Kidney epithelial cell (primary cell): ENCODE measurements at regions not wholly inside any gene's neighbourhood (a gene's known extent, or its start where the extent isn't known, plus 50 kb on each side); places are given as distances from the start of the nearest gene placed in this dataset.

Experiments
- DNase-seq: peaks from one replicate; pipeline ENCODE4 v3.0.0-alpha.2; 2010; ENCODE audit warnings: low read depth
- H3K27me3 ChIP-seq: 2 replicates; pipeline ENCODE4 v1.6.0; 2011; ENCODE audit warnings: low read length; ENCODE audit not compliant: control insufficient read depth, insufficient read depth
- H3K36me3 ChIP-seq: 2 replicates; pipeline ENCODE4 v1.5.1; 2011; ENCODE audit warnings: low read length; ENCODE audit not compliant: control insufficient read depth, insufficient read depth
- H3K4me3 ChIP-seq: 2 replicates; pipeline ENCODE4 v1.5.1; 2011; ENCODE audit warnings: low read depth, mild to moderate bottlenecking, control low read depth, low read length
- CTCF ChIP-seq: IDR thresholded peaks from 2 replicates; pipeline ENCODE4 v1.5.1; 2011; ENCODE audit warnings: mild to moderate bottlenecking, moderate library complexity, low read length, control low read depth, inconsistent platforms; ENCODE audit not compliant: insufficient read depth, poor library complexity, severe bottlenecking

- no peaks in the 10 kb centered on the region for H3K36me3 ChIP-seq
- no peak for TF ChIP-seq CTCF
- no peak overlapping the region for H3K4me3 ChIP-seq
- H3K27me3 ChIP-seq, result no peaks in the 10 kb centered on the region
- no peak for DNase-seq
These were observed 81.9 kb upstream of the GREM2 start for GRCh38 chr1:240693844-240694243.

GRCh38 chr1:240693036-240693435 is 81.1 kb upstream of the GREM2 start:
- TF ChIP-seq CTCF, result no peak
- no peaks in the 10 kb centered on the region for H3K36me3 ChIP-seq
- no peak overlapping the region for H3K4me3 ChIP-seq
- no peaks in the 10 kb centered on the region for H3K27me3 ChIP-seq
- DNase-seq, result no peak

- Histone ChIP-seq H3K27me3 (no peaks in the 10 kb centered on the region), H3K4me3 (no peak overlapping the region), H3K36me3 (no peaks in the 10 kb centered on the region)
- DNase-seq, result no peak
- TF ChIP-seq CTCF, result peak; percentile 81
These were observed 80.2 kb upstream of the GREM2 start for GRCh38 chr1:240691909-240692705.

DNA sequence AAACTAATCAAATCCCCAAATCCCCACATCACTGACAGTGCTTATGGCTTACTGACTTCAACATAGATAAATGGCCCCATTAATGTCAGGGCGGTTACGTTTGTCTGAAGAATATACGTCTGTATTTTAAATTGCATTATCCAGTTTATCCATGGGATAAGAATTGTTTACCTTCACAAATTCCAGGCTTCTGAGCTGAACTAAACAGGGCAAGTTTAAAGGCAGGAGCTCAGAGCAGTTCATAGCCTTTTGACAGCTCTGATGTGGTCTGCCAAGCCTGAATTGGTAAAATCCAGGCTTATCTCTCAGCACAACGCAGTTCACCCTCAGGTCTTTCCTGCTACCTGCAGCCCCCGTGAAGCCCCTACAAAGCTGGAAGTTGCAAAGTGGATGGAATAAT is 79.5 kb upstream of the GREM2 start:
- TF ChIP-seq CTCF, result no peak
- Histone ChIP-seq H3K4me3 (no peak overlapping the region), H3K36me3 (no peaks in the 10 kb centered on the region)

DNA sequence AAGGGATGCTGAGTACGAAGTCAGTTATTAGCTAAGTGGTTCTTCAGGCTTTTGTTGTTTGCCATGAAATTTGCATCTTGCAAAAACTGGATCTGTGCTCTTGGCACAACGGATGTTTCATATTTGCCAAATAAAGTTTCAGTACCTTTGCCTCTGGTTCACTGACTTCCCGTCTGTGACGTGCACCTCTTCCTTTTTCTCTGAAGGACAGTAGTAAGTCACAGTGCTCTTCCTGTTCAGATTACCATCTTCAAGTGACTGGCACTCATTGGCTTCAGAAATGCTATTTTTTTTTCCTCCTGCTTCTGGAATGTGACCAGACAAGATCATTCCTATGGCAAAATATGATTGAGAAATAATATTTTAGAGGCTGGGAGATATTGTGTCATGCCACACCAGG is 75.9 kb upstream of the GREM2 start:
- Histone ChIP-seq H3K27me3 (no peaks in the 10 kb centered on the region), H3K4me3 (no peak overlapping the region), H3K36me3 (no peaks in the 10 kb centered on the region)
- DNase-seq, result no peak
- TF ChIP-seq CTCF, result no peak

More for the DNA sequence above, 79.5 kb upstream of the GREM2 start:
- no peak for DNase-seq
- no peaks in the 10 kb centered on the region for H3K27me3 ChIP-seq

DNA sequence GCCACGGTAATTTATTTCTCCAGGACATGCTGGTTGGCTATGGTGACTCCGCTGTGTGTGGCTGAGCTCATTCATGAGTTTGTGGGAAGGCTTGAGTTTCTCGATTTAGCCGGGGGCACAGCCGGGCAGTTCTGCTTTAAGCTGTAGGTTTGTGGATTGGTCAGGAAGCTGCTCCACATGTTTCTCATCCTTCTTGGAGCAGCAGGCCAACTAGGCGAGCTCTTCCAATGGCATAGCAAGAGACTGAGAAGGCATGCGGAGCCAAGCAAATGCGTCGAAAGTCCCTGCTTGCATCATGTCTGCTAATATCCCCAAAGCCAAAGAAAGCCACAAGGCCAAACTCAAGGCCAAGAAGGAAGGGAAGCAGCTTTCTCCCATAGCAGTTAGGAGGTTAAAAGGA is 71.6 kb upstream of the GREM2 start:
- TF ChIP-seq CTCF, result no peak
- DNase-seq, result no peak
- Histone ChIP-seq H3K36me3 (no peaks in the 10 kb centered on the region), H3K4me3 (no peak overlapping the region), H3K27me3 (no peaks in the 10 kb centered on the region)
